ENCODE measurements at regions not wholly inside any gene's neighbourhood (a gene's known extent, or its start where the extent isn't known, plus 50 kb on each side); places are given as distances from the start of the nearest gene placed in this dataset.

DNA sequence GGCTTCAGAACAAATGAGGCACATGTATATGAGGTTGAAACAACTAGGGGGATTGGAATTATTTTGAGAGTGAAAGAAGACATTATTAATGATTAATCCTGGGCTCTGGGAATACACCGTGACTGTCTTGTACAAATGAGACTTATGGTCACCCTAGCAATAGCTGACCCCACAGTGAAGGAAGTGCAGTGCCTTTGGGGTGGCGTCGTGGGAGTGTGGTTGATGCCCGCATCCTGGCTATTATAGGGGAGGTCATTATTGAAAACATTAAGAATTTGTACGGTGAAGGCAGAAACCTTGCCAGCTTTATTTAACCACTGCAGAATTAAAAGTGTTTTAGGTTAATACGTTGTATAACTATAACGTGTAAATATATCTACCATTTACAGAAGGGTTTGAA lies 296.7 kb downstream of the CYRIA start (continued):
- TF ChIP-seq SP1 (IDR thresholded peaks at IDR 0.05) (no peak), NR2F2 (IDR thresholded peaks at IDR 0.05) (no peak), HNF4A (conservative IDR thresholded peaks at IDR 0.05) (no peak)
- TF ChIP-seq, protein P1, sequence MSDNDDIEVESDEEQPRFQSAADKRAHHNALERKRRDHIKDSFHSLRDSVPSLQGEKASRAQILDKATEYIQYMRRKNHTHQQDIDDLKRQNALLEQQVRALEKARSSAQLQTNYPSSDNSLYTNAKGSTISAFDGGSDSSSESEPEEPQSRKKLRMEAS (IDR thresholded peaks at IDR 0.05) = no peak

GRCh38 chr2:16368328-16368727 lies 297.3 kb downstream of the CYRIA start:
- Histone ChIP-seq H3K27ac (ENCODE audit: low read depth in 1 of 2, low read length in 2 of 2) (no peak overlapping the region), H3K27me3 (ENCODE audit: control insufficient read depth in 4 of 4, insufficient read depth in 4 of 4, low read length in 3 of 4) (no peaks in the 10 kb centered on the region), H3K9me3 (ENCODE audit: control insufficient read depth in 4 of 4, low read length in 3 of 4) (no peaks in the 10 kb centered on the region), H3K9ac (ENCODE audit: low read depth in 1 of 2, low read length in 2 of 2) (no peak overlapping the region), H3K36me3 (ENCODE audit: control insufficient read depth in 4 of 4, insufficient read depth in 3 of 4, low read depth in 1 of 4, low read length in 3 of 4) (no peaks in the 10 kb centered on the region), H3K4me3 (ENCODE audit: low read depth in 1 of 3, low read length in 3 of 3) (no peak overlapping the region), H3K4me1 (ENCODE audit: control insufficient read depth in 4 of 4, insufficient read depth in 4 of 4, low read length in 3 of 4) (no peaks in the 10 kb centered on the region)
- DNase-seq (ENCODE audit: low spot score) = no peak
- TF ChIP-seq CTCF (IDR thresholded peaks at IDR 0.05; ENCODE audit: low read depth, low read length, missing input control) (no peak), GABPA (IDR thresholded peaks at IDR 0.05 in 1 of 2, conservative IDR thresholded peaks at IDR 0.05 in 1 of 2) (no peak)
- WGBS = 80% methylated on average over 3 of the region's 3 CpGs

DNA sequence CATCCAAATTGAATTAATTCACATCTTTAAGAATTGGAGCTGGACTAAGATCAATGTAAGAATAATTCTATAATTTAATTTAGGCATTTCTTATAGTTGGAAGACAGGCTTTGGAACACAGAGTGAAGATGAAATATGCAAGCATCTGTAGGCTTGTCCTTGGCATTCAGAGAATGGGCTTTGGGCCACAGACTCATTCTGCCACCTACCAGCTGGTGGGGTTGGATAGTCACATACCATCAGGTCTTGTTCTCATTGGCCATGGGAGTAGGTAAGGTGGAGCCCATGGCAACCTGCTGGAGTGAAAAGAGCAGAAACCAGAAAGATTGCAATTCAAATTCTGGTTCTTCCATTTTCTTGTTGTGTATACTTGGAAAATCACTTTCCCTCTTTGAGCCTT lies 300.3 kb downstream of the CYRIA start:
- no peak overlapping the region for H3K27ac ChIP-seq (ENCODE audit: low read depth in 1 of 2, low read length in 2 of 2)
- H3K9me3 ChIP-seq (ENCODE audit: control insufficient read depth in 4 of 4, low read length in 3 of 4) = no peaks in the 10 kb centered on the region
- no peaks in the 10 kb centered on the region for H3K4me1 ChIP-seq (ENCODE audit: control insufficient read depth in 4 of 4, insufficient read depth in 4 of 4, low read length in 3 of 4)
- no peaks in the 10 kb centered on the region for H3K27me3 ChIP-seq (ENCODE audit: control insufficient read depth in 4 of 4, insufficient read depth in 4 of 4, low read length in 3 of 4)
- H3K4me3 ChIP-seq (ENCODE audit: low read depth in 1 of 3, low read length in 3 of 3) = no peak overlapping the region
- TF ChIP-seq RXRA (IDR thresholded peaks at IDR 0.05) (no peak), HNF4A (conservative IDR thresholded peaks at IDR 0.05) (no peak), CTCF (IDR thresholded peaks at IDR 0.05; ENCODE audit: low read depth, low read length, missing input control) (no peak), RAD21 (IDR thresholded peaks at IDR 0.05) (no peak), NR2F2 (IDR thresholded peaks at IDR 0.05) (no peak), JUND (IDR thresholded peaks at IDR 0.05) (no peak), ATF3 (IDR thresholded peaks at IDR 0.05) (no peak), EGR1 (IDR thresholded peaks at IDR 0.05; ENCODE audit: low read depth in 2 of 2) (no peak), HNF4G (IDR thresholded peaks at IDR 0.05) (no peak), SP1 (IDR thresholded peaks at IDR 0.05) (no peak), GABPA (IDR thresholded peaks at IDR 0.05 in 1 of 2, conservative IDR thresholded peaks at IDR 0.05 in 1 of 2) (no peak), FOXA2 (IDR thresholded peaks at IDR 0.05) (no peak), FOXA1 (IDR thresholded peaks at IDR 0.05) (no peak)
- TF ChIP-seq, protein P2, sequence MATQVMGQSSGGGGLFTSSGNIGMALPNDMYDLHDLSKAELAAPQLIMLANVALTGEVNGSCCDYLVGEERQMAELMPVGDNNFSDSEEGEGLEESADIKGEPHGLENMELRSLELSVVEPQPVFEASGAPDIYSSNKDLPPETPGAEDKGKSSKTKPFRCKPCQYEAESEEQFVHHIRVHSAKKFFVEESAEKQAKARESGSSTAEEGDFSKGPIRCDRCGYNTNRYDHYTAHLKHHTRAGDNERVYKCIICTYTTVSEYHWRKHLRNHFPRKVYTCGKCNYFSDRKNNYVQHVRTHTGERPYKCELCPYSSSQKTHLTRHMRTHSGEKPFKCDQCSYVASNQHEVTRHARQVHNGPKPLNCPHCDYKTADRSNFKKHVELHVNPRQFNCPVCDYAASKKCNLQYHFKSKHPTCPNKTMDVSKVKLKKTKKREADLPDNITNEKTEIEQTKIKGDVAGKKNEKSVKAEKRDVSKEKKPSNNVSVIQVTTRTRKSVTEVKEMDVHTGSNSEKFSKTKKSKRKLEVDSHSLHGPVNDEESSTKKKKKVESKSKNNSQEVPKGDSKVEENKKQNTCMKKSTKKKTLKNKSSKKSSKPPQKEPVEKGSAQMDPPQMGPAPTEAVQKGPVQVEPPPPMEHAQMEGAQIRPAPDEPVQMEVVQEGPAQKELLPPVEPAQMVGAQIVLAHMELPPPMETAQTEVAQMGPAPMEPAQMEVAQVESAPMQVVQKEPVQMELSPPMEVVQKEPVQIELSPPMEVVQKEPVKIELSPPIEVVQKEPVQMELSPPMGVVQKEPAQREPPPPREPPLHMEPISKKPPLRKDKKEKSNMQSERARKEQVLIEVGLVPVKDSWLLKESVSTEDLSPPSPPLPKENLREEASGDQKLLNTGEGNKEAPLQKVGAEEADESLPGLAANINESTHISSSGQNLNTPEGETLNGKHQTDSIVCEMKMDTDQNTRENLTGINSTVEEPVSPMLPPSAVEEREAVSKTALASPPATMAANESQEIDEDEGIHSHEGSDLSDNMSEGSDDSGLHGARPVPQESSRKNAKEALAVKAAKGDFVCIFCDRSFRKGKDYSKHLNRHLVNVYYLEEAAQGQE (IDR thresholded peaks at IDR 0.05) = no peak
- TF ChIP-seq, protein P3, sequence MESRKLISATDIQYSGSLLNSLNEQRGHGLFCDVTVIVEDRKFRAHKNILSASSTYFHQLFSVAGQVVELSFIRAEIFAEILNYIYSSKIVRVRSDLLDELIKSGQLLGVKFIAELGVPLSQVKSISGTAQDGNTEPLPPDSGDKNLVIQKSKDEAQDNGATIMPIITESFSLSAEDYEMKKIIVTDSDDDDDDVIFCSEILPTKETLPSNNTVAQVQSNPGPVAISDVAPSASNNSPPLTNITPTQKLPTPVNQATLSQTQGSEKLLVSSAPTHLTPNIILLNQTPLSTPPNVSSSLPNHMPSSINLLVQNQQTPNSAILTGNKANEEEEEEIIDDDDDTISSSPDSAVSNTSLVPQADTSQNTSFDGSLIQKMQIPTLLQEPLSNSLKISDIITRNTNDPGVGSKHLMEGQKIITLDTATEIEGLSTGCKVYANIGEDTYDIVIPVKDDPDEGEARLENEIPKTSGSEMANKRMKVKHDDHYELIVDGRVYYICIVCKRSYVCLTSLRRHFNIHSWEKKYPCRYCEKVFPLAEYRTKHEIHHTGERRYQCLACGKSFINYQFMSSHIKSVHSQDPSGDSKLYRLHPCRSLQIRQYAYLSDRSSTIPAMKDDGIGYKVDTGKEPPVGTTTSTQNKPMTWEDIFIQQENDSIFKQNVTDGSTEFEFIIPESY (IDR thresholded peaks at IDR 0.05) = no peak
- TF ChIP-seq, protein P1 (IDR thresholded peaks at IDR 0.05) = no peak
- no peak overlapping the region for H3K9ac ChIP-seq (ENCODE audit: low read depth in 1 of 2, low read length in 2 of 2)
- DNase-seq (ENCODE audit: low spot score) = no peak
- H3K36me3 ChIP-seq (ENCODE audit: control insufficient read depth in 4 of 4, insufficient read depth in 3 of 4, low read depth in 1 of 4, low read length in 3 of 4) = no peaks in the 10 kb centered on the region
